Ishikawa (cell line): ENCODE measurements at regions not wholly inside any gene's neighbourhood (a gene's known extent, or its start where the extent isn't known, plus 50 kb on each side); places are given as distances from the start of the nearest gene placed in this dataset.

ENCODE experiments used
- CEBPB ChIP-seq: IDR thresholded peaks from 2 replicates; pipeline ENCODE4 v1.6.1; 2012
- CREB1 ChIP-seq: IDR thresholded peaks from 2 replicates; pipeline ENCODE4 v1.6.1; 2012; ENCODE audit warnings: low read depth
- EGR1 ChIP-seq: IDR thresholded peaks from 2 replicates; pipeline ENCODE4 v1.6.1; 2012
- EP300 ChIP-seq: IDR thresholded peaks from 2 replicates; pipeline ENCODE4 v1.6.1; 2012; ENCODE audit warnings: borderline replicate concordance
- FOXM1 ChIP-seq: IDR thresholded peaks from 2 replicates; pipeline ENCODE4 v1.6.1; 2012; ENCODE audit warnings: low read depth, borderline replicate concordance
- MAX ChIP-seq: IDR thresholded peaks from 2 replicates; pipeline ENCODE4 v1.6.1; 2012
- NFIC ChIP-seq: IDR thresholded peaks from 2 replicates; pipeline ENCODE4 v1.6.1; 2012
- RAD21 ChIP-seq: IDR thresholded peaks from 2 replicates; pipeline ENCODE4 v1.6.1; 2012; ENCODE audit warnings: low read depth
- REST ChIP-seq: IDR thresholded peaks from 2 replicates; pipeline ENCODE4 v1.6.1; 2012; ENCODE audit warnings: low read depth, mild to moderate bottlenecking
- TAF1 ChIP-seq: IDR thresholded peaks from 2 replicates; pipeline ENCODE4 v1.6.1; 2012; ENCODE audit warnings: low read depth, mild to moderate bottlenecking
- TCF12 ChIP-seq: IDR thresholded peaks from 2 replicates; pipeline ENCODE4 v1.6.1; 2012; ENCODE audit warnings: low read depth
- TEAD4 ChIP-seq: IDR thresholded peaks from 2 replicates; pipeline ENCODE4 v1.6.1; 2012
- USF1 ChIP-seq: IDR thresholded peaks from 2 replicates; pipeline ENCODE4 v1.6.1; 2012
- YY1 ChIP-seq: IDR thresholded peaks from 2 replicates; pipeline ENCODE4 v1.6.1; 2012; ENCODE audit warnings: low read depth
- ZBTB7A ChIP-seq: IDR thresholded peaks from 2 replicates; pipeline ENCODE4 v1.6.1; 2012; ENCODE audit warnings: low read depth

GRCh38 chr3:95627697-95628096 lies 1186.7 kb upstream of the EPHA6 start:
- no peak for TF ChIP-seq RAD21
- TF ChIP-seq TCF12: no peak
- no peak for TF ChIP-seq MAX
- no peak for TF ChIP-seq TAF1
- no peak for TF ChIP-seq REST
- TF ChIP-seq FOXM1: no peak
- no peak for TF ChIP-seq NFIC
- TF ChIP-seq CEBPB: no peak
- no peak for TF ChIP-seq EGR1
- TF ChIP-seq ZBTB7A: no peak
- no peak for TF ChIP-seq USF1
- no peak for TF ChIP-seq CREB1
- no peak for TF ChIP-seq EP300
- TF ChIP-seq YY1: no peak
- TF ChIP-seq TEAD4: no peak

GRCh38 chr3:95629802-95630201 lies 1184.6 kb upstream of the EPHA6 start:
- TF ChIP-seq EGR1: no peak

- TF ChIP-seq USF1: no peak
- TF ChIP-seq FOXM1: no peak
- TF ChIP-seq TEAD4: no peak
- no peak for TF ChIP-seq MAX
- no peak for TF ChIP-seq TAF1
- no peak for TF ChIP-seq CREB1
- no peak for TF ChIP-seq REST
- TF ChIP-seq NFIC: no peak
- TF ChIP-seq EGR1: no peak
- TF ChIP-seq ZBTB7A: no peak
- no peak for TF ChIP-seq RAD21
Observed at GRCh38 chr3:95645291-95645690, 1169.1 kb upstream of the EPHA6 start.

- TF ChIP-seq FOXM1 (no peak), EP300 (no peak), RAD21 (no peak), CEBPB (no peak), MAX (no peak), NFIC (no peak), TCF12 (no peak), ZBTB7A (no peak), CREB1 (no peak), TAF1 (no peak), YY1 (no peak), EGR1 (no peak)
Observed at GRCh38 chr3:95654570-95655362, 1159.6 kb upstream of the EPHA6 start.

GRCh38 chr3:95655363-95655986 lies 1158.9 kb upstream of the EPHA6 start:
- TF ChIP-seq CREB1 (no peak), YY1 (no peak), EP300 (no peak), TCF12 (no peak), NFIC (no peak), REST (no peak)
